ENCODE measurements at regions not wholly inside any gene's neighbourhood (a gene's known extent, or its start where the extent isn't known, plus 50 kb on each side); places are given as distances from the start of the nearest gene placed in this dataset.

- H3K27ac ChIP-seq (ENCODE audit: low read depth in 1 of 2, low read length in 2 of 2): peak overlapping the region; percentile 17 to 48
- peaks cover 1 to 32% (median 24%) of the 10 kb centered on the region in 4 donors for H3K4me1 ChIP-seq (ENCODE audit: control insufficient read depth in 4 of 4, insufficient read depth in 4 of 4, low read length in 3 of 4)
- no peaks in the 10 kb centered on the region for H3K9me3 ChIP-seq (ENCODE audit: control insufficient read depth in 4 of 4, low read length in 3 of 4)
- H3K9ac ChIP-seq (ENCODE audit: low read depth in 1 of 2, low read length in 2 of 2): no peak overlapping the region
- H3K27me3 ChIP-seq (ENCODE audit: control insufficient read depth in 4 of 4, insufficient read depth in 4 of 4, low read length in 3 of 4): no peaks in the 10 kb centered on the region
- H3K4me3 ChIP-seq (ENCODE audit: low read depth in 1 of 3, low read length in 3 of 3): no peak overlapping the region
- WGBS: 20% methylated on average over 8 of the region's 8 CpGs
- H3K36me3 ChIP-seq (ENCODE audit: control insufficient read depth in 4 of 4, insufficient read depth in 3 of 4, low read depth in 1 of 4, low read length in 3 of 4): no peaks in the 10 kb centered on the region
- TF ChIP-seq HNF4A (conservative IDR thresholded peaks at IDR 0.05) (peak in 1 of 2 donors; percentile 38), ATF3 (IDR thresholded peaks at IDR 0.05) (peak; percentile 20), RXRA (IDR thresholded peaks at IDR 0.05) (peak; percentile 28 to 32), REST (IDR thresholded peaks at IDR 0.05) (peak; percentile 21), MAX (IDR thresholded peaks at IDR 0.05) (no peak), FOXA2 (IDR thresholded peaks at IDR 0.05) (no peak), RAD21 (IDR thresholded peaks at IDR 0.05) (peak in 1 of 2 donors; percentile 34), GABPA (IDR thresholded peaks at IDR 0.05 in 1 of 2, conservative IDR thresholded peaks at IDR 0.05 in 1 of 2) (no peak), YY1 (IDR thresholded peaks at IDR 0.05) (peak; percentile 35), HNF4G (IDR thresholded peaks at IDR 0.05) (no peak)
- DNase-seq (ENCODE audit: low spot score): no peak
Measured at GRCh38 chr3:177618873-177619733, 421.8 kb upstream of the TBL1XR1 start.

- TF ChIP-seq CTCF (IDR thresholded peaks at IDR 0.05; ENCODE audit: low read depth, low read length, missing input control) (no peak), TAF1 (conservative IDR thresholded peaks at IDR 0.05) (no peak), REST (IDR thresholded peaks at IDR 0.05) (no peak), RXRA (IDR thresholded peaks at IDR 0.05) (no peak)
- H3K27ac ChIP-seq (ENCODE audit: low read depth in 1 of 2, low read length in 2 of 2): no peak overlapping the region
- 92% methylated on average over 9 of the region's 9 CpGs for WGBS
- H3K27me3 ChIP-seq (ENCODE audit: control insufficient read depth in 4 of 4, insufficient read depth in 4 of 4, low read length in 3 of 4): no peaks in the 10 kb centered on the region
- no peak for DNase-seq (ENCODE audit: low spot score)
- H3K4me3 ChIP-seq (ENCODE audit: low read depth in 1 of 3, low read length in 3 of 3): no peak overlapping the region
- no peaks in the 10 kb centered on the region for H3K36me3 ChIP-seq (ENCODE audit: control insufficient read depth in 4 of 4, insufficient read depth in 3 of 4, low read depth in 1 of 4, low read length in 3 of 4)
- no peak overlapping the region for H3K9ac ChIP-seq (ENCODE audit: low read depth in 1 of 2, low read length in 2 of 2)
- no peaks in the 10 kb centered on the region for H3K9me3 ChIP-seq (ENCODE audit: control insufficient read depth in 4 of 4, low read length in 3 of 4)
- peaks cover 0 to 27% (median 16%) of the 10 kb centered on the region in 4 donors for H3K4me1 ChIP-seq (ENCODE audit: control insufficient read depth in 4 of 4, insufficient read depth in 4 of 4, low read length in 3 of 4)
Measured at GRCh38 chr3:177620073-177620472, 422.8 kb upstream of the TBL1XR1 start.
